ENCODE measurements at regions not wholly inside any gene's neighbourhood (a gene's known extent, or its start where the extent isn't known, plus 50 kb on each side); places are given as distances from the start of the nearest gene placed in this dataset.

DNA sequence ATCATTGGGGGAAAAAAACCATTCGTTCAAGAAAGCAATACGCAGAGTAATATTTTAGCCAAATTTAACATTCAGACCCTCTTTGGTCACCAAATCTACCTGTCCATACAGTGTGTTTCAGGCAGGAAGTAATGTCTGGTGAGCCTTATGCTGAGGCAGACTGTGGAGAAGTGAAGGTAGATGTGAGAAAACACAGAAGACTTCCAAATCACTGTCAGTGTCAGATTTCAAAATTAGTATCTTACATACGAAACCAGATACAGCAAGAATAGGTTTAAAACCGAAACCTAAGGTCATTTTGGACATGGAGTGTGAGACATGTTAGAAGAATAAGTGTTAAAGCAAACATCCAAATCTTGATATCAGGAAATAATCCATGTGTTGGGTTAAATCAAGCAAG, 664.5 kb upstream of the HTR2C start:
- in situ Hi-C loops (cut with HindIII; ENCODE audit: low pct_unique_long_range_greater_than_20kb, low sequenced_read_pairs) = no loop called here
- no peak for DNase-seq (ENCODE audit: low read depth in 1 of 2, low spot score in 1 of 2)
- no peak for TF ChIP-seq JUND (IDR thresholded peaks at IDR 0.05; ENCODE audit: low read depth)

DNA sequence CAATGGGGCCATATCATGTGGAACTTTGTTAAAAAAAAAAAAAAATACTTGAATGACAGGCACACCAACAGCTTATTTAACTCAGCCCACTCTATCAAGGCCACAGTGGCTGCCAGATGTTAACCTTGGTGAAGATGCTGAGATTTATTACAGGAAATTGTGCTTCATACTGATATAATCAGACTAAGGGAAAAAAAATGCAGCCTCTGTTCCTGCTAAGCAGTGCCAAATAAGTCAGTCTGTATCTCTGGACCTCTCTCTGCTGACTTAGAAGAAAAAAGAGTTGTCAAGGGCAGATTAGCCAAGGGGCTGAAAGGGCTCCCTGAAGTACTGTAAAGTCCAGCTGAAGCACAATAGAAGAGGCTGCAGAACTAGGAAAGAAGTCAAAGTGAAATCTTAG, 677.7 kb upstream of the HTR2C start:
- no peak for DNase-seq (ENCODE audit: low read depth in 1 of 2, low spot score in 1 of 2)
- in situ Hi-C loops (cut with HindIII; ENCODE audit: low pct_unique_long_range_greater_than_20kb, low sequenced_read_pairs) = no loop called here
- no peak for TF ChIP-seq JUND (IDR thresholded peaks at IDR 0.05; ENCODE audit: low read depth)

DNA sequence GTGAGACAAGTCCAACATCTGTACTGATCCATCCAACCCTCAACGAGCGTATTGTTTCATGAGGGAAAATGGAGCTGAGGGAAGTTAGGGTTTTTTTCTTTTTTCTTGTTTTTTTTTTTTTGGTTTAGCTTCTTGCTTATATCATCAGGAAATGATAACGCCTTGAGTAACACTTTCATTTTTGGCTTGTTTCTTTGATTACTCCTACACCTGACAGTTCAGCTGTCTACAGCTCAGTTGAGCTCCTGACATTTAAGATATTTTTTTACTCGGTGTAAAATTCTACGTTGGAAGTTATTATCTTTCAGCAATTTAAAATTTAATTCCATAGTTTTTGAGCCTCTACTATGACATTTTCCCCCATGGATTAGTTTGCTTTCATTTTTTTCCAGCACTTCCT, 691.0 kb upstream of the HTR2C start:
- in situ Hi-C loops (cut with HindIII; ENCODE audit: low pct_unique_long_range_greater_than_20kb, low sequenced_read_pairs) = no loop called here
- TF ChIP-seq JUND (IDR thresholded peaks at IDR 0.05; ENCODE audit: low read depth) = no peak
- DNase-seq (ENCODE audit: low read depth in 1 of 2, low spot score in 1 of 2) = no peak

DNA sequence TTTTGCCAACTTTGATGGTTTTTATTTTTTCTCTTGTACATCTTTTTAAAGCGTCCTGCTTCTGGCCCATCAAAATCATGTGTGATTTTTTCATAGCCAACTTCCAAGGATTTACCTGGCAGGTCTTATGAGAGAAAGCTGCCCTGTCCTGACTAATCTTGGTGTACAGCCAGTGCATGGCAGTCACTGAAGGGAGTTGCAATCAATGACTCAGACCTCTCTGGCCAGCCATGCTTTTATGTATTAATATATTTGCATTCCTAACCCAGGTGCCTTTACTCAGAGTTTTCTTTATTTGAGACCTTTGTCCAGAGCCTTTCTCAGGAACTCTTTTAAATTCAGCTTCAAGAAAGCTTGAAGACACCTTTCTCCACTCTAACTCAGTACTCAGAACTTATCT, 691.5 kb upstream of the HTR2C start:
- TF ChIP-seq JUND (IDR thresholded peaks at IDR 0.05; ENCODE audit: low read depth) = no peak
- no peak for DNase-seq (ENCODE audit: low read depth in 1 of 2, low spot score in 1 of 2)

DNA sequence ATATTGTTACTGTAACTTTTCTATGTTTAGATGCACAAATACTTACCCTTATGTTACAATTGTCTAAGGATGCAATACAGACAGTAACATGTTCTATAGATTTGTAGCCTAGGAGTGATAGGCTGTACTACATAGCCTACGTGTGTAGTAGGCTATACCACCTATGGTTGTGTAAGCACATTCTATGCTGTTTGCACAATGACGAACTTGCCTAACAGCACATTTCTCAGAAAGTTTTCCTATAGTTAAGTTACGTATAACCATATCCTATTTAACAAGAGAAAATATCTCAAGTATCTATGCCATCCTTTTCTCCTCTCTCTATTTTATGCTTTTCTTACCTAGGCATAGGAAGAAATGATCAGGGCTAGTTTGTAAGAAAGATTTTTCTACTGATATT, 710.8 kb upstream of the HTR2C start:
- DNase-seq (ENCODE audit: low read depth in 1 of 2, low spot score in 1 of 2) = no peak
- in situ Hi-C loops (cut with HindIII; ENCODE audit: low pct_unique_long_range_greater_than_20kb, low sequenced_read_pairs) = no loop called here
- TF ChIP-seq JUND (IDR thresholded peaks at IDR 0.05; ENCODE audit: low read depth) = no peak

More for the DNA sequence above, 691.5 kb upstream of the HTR2C start:
- in situ Hi-C loops (cut with HindIII; ENCODE audit: low pct_unique_long_range_greater_than_20kb, low sequenced_read_pairs) = no loop called here

DNA sequence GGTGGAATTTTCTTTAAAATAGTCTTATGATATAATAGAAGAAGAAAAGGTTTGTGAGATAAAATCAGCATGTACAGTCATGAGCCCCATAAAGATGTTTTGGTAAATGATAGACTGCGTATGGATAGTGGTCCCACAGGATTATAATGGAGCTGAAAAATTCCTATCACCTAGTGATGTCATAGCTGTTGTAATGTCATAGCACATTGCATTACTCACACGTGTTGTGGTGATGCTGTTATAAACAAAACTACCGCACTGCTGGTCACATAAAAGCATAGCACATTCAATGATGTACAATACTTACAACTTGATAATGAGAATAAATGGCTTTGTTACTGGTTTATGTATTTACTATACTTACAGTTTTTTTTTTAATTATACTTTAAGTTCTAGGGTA, 715.2 kb upstream of the HTR2C start:
- no peak for TF ChIP-seq JUND (IDR thresholded peaks at IDR 0.05; ENCODE audit: low read depth)
- DNase-seq (ENCODE audit: low read depth in 1 of 2, low spot score in 1 of 2) = no peak
- in situ Hi-C loops (cut with HindIII; ENCODE audit: low pct_unique_long_range_greater_than_20kb, low sequenced_read_pairs) = no loop called here

DNA sequence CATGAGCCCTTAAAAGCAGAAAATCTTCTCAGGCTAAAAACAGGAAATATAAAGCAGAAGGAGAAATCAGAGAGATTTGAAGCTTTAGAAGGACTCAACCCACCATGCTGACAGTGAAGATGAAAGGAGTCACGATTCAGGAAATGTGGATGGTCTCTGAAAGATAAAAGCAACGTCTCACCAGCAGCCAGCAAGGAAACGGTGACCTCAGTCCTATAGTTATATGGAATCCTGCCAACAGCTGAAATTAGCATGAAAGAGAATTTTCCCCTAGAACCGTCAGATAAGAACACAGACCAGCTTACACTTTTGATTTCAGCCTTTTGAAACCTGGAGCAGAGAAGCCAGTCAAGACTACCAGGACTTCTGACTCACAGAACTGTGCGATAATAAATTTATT, 715.7 kb upstream of the HTR2C start:
- no peak for TF ChIP-seq JUND (IDR thresholded peaks at IDR 0.05; ENCODE audit: low read depth)
- in situ Hi-C loops (cut with HindIII; ENCODE audit: low pct_unique_long_range_greater_than_20kb, low sequenced_read_pairs) = no loop called here
- no peak for DNase-seq (ENCODE audit: low read depth in 1 of 2, low spot score in 1 of 2)

DNA sequence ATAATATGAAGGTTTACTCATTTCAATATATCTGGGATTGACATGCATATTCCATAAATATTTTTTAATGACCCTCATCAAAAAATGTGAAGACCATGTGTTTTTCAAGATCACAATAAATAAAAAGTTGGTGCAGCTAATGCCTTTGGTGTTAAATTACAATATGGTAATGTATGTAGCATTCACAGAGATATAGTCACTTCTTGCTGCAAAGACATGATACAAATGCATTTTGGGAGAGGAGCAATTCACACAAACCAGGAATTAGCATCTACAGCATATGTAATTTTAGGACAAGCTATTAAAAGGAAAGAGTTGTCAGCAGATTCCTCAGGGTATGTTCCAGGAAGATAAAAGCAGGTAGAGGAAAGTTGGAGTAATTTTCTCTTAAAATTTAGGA, 734.5 kb upstream of the HTR2C start:
- no peak for DNase-seq (ENCODE audit: low read depth in 1 of 2, low spot score in 1 of 2)
- TF ChIP-seq JUND (IDR thresholded peaks at IDR 0.05; ENCODE audit: low read depth) = no peak
- in situ Hi-C loops (cut with HindIII; ENCODE audit: low pct_unique_long_range_greater_than_20kb, low sequenced_read_pairs) = no loop called here

DNA sequence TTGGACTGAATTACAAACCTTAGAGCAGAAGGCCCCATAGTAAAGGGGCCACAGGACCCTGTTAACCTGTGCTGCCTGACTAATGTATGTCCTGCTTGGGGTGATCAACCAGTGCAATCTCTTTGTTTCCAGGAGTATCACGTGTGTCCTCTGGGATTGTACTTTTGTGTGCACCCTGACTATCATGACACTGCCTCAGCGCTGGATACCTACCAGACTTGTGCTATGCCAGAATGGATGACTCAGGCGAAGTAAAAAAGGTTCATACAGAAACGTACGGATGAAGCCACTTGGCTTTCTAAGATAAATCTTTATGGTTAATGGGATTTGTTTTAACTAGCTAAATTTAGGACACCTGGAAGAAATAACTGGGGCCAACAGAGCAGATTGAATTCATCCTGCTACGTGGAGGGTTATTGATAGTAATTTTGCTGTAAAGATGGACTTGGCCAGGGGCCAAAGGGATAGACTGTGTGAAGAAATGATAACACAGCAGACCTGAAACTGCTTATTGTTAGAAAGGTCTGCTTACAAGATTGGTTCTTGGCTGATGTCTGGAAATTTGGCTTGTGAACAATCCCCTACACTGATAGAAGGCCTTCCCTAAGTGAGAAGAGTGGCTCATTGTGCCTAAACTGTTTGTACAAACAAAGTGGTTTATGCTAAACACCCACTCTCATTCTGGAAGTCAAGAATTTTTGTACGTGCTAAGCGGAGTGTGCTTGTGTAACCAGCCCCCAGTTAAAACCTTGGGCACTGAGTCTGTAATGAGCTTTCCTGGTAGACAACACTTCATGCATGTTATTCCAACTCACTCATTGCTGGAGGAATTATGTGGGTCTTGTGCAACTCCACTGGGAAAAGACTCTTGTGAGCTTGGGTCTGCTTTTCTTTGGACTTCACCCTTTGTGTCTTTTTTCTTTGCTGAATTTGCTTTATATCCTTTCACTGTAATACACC, 750.5 kb upstream of the HTR2C start:
- TF ChIP-seq JUND (IDR thresholded peaks at IDR 0.05; ENCODE audit: low read depth) = no peak
- no peak for DNase-seq (ENCODE audit: low read depth in 1 of 2, low spot score in 1 of 2)
- in situ Hi-C loops (cut with HindIII; ENCODE audit: low pct_unique_long_range_greater_than_20kb, low sequenced_read_pairs) = no loop called here

DNA sequence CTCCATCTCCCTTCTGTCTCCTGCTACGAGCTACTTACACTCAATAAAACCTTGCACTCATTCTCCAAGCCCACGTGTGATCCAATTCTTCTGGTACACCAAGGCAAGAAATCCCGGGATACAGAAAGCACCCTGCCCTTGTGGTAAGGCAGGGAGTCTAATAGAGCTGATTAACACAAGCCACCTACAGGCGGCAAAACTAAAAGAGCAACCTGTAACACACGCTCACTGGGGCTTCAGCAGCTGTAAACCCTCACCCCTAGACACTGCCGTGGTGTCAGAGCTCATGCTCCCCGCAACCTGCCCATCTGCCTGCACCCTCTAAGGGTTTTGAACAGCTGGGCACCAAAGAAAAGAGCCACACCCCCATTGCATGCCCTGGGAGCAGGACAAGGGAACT, 755.4 kb upstream of the HTR2C start:
- no peak for DNase-seq (ENCODE audit: low read depth in 1 of 2, low spot score in 1 of 2)

DNA sequence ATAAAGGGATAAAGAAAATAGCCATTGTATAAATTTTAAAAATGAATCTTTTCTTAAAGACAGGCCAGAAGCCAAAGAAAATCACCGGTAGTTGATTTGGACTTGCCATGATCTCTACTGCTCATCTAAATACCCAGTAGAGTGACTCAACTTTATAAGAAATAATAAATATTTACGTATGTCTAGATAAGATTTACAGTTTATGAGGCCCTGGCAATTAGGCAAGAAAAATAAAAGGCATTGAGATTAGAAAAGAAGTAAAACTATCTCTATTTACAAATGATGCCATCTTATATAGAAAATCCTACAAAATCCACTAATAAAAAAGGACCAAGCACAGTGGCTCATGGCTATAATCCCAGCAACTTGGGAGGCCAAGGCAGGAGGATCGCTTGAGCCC, 765.5 kb upstream of the HTR2C start:
- in situ Hi-C loops (cut with HindIII; ENCODE audit: low pct_unique_long_range_greater_than_20kb, low sequenced_read_pairs) = no loop called here
- DNase-seq (ENCODE audit: low read depth in 1 of 2, low spot score in 1 of 2) = no peak
- no peak for TF ChIP-seq JUND (IDR thresholded peaks at IDR 0.05; ENCODE audit: low read depth)

More for the DNA sequence above, 755.4 kb upstream of the HTR2C start:
- in situ Hi-C loops (cut with HindIII; ENCODE audit: low pct_unique_long_range_greater_than_20kb, low sequenced_read_pairs) = no loop called here
- TF ChIP-seq JUND (IDR thresholded peaks at IDR 0.05; ENCODE audit: low read depth) = no peak

DNA sequence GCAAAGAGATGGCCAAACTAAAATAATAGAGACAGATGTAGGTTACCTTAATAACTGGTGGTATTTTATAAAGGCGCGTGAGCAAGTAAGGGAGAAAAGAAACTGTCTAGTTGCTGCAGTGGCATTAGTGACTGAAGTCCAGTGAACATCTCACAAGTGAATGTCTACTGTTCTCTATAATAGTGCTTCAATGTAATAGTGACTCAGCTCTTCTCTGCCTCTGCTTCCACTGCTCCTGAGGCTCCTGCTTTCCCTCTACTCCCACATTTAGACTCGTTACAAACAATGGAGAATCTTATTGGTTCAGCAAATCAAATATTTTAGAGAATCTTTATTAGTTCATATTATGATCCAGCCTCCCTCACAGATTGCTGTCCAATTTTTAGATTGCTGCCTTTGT, 779.1 kb upstream of the HTR2C start:
- TF ChIP-seq JUND (IDR thresholded peaks at IDR 0.05; ENCODE audit: low read depth) = no peak
- no peak for DNase-seq (ENCODE audit: low read depth in 1 of 2, low spot score in 1 of 2)
- in situ Hi-C loops (cut with HindIII; ENCODE audit: low pct_unique_long_range_greater_than_20kb, low sequenced_read_pairs) = no loop called here

DNA sequence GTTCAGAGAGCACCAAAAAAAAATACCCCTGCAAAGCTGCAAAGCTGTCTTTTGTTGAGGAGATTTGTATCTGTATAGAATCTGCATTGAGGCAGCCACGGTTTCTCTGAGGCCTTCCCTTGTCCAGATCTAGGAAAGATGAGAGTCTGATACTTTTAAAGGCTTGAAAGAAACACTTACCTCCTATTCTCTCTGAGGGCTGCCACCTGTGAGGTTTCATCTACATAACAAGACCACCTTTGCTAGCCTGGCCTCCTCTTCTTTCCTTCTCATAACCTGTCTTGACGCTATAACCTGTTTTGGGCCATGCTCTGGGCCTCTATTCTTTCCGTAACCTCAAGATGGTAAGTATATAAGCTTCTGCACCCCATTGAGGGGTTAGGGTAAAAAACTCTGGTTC, 779.6 kb upstream of the HTR2C start:
- no peak for TF ChIP-seq JUND (IDR thresholded peaks at IDR 0.05; ENCODE audit: low read depth)
- DNase-seq (ENCODE audit: low read depth in 1 of 2, low spot score in 1 of 2) = no peak
- in situ Hi-C loops (cut with HindIII; ENCODE audit: low pct_unique_long_range_greater_than_20kb, low sequenced_read_pairs) = no loop called here

DNA sequence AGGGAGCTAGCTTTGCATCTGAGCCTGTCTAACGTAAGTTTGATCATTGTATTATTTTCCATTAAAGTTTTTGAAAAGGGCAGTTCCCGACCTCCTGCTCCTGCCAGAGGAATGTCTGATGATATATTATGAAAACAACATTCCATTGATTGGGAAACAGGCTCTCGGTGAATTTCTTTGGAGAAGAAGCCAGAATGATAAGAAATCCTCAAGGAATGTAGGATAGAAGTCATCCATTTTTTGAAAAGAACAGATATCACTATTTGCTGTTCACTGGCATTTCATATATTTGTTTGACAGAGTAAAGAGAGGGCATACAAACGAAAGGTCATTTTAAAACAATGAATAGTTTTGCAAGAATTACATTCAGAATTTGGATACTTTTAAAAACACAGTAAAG, 781.0 kb upstream of the HTR2C start:
- DNase-seq (ENCODE audit: low read depth in 1 of 2, low spot score in 1 of 2) = no peak
- no peak for TF ChIP-seq JUND (IDR thresholded peaks at IDR 0.05; ENCODE audit: low read depth)
- in situ Hi-C loops (cut with HindIII; ENCODE audit: low pct_unique_long_range_greater_than_20kb, low sequenced_read_pairs) = no loop called here

All from T47D (cell line).